ENCODE measurements at regions not wholly inside any gene's neighbourhood (a gene's known extent, or its start where the extent isn't known, plus 50 kb on each side); places are given as distances from the start of the nearest gene placed in this dataset.
A peak's percentile ranks its signal among the peaks of the same experiment; 100 is the strongest.

DNA sequence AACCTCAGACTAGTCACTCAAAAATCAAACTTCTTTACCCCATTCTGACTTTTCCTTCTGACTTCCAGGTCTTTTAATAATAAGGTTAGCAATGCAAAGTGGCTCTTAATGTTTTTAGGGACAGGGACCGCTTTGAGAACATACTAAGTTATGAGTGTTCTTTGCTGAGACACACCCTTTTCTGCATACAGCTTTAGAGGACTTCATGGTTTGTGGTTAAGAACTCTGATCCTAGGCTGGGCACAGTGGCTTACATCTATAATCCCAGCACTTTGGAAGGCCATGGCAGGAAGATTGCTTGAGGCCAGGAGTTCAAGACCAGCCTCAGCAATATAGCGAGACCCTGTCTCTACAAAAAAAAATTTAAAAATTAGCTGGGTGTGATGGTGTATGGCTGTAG lies 85.8 kb upstream of the CACNA2D3 start:
- TF ChIP-seq, protein P1, sequence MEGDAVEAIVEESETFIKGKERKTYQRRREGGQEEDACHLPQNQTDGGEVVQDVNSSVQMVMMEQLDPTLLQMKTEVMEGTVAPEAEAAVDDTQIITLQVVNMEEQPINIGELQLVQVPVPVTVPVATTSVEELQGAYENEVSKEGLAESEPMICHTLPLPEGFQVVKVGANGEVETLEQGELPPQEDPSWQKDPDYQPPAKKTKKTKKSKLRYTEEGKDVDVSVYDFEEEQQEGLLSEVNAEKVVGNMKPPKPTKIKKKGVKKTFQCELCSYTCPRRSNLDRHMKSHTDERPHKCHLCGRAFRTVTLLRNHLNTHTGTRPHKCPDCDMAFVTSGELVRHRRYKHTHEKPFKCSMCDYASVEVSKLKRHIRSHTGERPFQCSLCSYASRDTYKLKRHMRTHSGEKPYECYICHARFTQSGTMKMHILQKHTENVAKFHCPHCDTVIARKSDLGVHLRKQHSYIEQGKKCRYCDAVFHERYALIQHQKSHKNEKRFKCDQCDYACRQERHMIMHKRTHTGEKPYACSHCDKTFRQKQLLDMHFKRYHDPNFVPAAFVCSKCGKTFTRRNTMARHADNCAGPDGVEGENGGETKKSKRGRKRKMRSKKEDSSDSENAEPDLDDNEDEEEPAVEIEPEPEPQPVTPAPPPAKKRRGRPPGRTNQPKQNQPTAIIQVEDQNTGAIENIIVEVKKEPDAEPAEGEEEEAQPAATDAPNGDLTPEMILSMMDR (IDR thresholded peaks at IDR 0.05; ENCODE audit: low read depth, low read length) = no peak
- H3K27me3 ChIP-seq (ENCODE audit: insufficient read depth, low read depth, severe bottlenecking) = no peaks in the 10 kb centered on the region
- DNase-seq = no peak

DNA sequence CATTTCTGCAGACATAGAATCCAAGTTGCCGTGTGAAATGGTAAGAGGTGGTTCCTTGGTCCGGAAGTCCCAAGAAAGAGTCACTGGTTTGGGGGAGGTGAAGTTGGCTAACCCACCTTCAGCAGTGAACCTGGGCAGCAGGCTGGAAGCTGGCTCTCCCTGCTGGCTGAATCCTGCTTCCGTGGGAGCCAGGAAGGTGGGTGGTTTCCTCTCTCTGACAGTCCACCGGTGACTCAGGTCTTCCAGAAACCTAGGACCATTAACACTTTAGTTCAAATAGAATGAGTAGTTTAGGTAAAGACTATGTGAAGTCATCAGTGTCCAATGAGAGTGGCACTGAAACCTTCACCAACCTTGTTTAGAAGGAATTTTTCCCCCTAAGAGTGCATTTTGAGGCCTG lies 87.4 kb upstream of the CACNA2D3 start:
- TF ChIP-seq, protein P1 (IDR thresholded peaks at IDR 0.05; ENCODE audit: low read depth, low read length) = peak; percentile 16; the same call in 1 of the 2 replicates
- Histone ChIP-seq H3K27me3 (ENCODE audit: insufficient read depth, low read depth, severe bottlenecking) (no peaks in the 10 kb centered on the region), H3K27ac (no peak overlapping the region), H3K4me3 (ENCODE audit: low read depth, low read length) (no peak overlapping the region), H3K9me3 (ENCODE audit: severe bottlenecking) (peaks cover 2% of the 10 kb centered on the region), H3K36me3 (no peaks in the 10 kb centered on the region)
- no peak for DNase-seq

More for the DNA sequence above, 85.8 kb upstream of the CACNA2D3 start:
- Histone ChIP-seq H3K36me3 (no peaks in the 10 kb centered on the region), H3K27ac (no peak overlapping the region), H3K4me3 (ENCODE audit: low read depth, low read length) (no peak overlapping the region), H3K9me3 (ENCODE audit: severe bottlenecking) (peaks cover 2% of the 10 kb centered on the region)

DNA sequence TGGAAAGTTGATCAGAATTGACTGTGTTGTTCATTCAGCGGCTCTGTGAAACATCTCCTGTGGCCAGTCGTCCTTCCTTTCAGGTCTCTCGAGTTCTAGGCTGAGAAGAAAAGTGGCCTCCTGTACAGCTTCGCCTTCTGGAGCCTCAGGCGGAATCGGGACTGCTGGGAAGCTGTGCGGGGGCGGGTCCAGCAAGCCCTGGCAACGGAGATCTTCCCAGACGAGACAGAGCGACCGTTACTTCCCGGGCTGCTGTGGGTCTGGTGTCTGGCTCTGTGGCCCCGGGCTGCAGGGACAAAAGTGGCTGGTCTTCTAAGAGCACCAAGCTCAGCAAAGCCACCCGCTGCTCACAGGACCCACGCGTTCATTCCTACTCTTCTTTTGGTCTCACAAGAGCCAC lies 88.6 kb upstream of the CACNA2D3 start:
- H3K27me3 ChIP-seq (ENCODE audit: insufficient read depth, low read depth, severe bottlenecking) = no peaks in the 10 kb centered on the region
- TF ChIP-seq, protein P1 (IDR thresholded peaks at IDR 0.05; ENCODE audit: low read depth, low read length) = no peak

DNA sequence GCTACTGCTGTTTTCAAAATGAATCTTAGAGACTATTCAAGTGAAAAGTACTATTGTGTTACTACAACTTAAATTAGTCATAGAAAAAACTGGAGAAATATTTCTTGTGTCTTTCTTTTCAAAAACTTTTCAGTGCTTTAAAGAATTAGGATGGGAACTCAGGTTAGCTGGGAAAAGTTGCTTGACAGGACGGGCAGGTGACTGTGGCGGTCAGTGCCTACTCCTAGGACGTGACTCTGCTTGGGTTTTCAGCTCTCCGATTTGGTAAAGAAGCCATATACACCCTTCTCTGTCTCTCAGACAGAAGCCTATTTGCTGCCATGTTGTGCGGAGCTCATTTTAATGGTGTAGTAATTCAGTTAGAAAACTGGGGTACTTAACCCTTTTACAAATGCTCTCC lies 89.8 kb upstream of the CACNA2D3 start:
- DNase-seq = no peak
- no peak overlapping the region for H3K27ac ChIP-seq
- H3K36me3 ChIP-seq = no peaks in the 10 kb centered on the region
- H3K4me3 ChIP-seq (ENCODE audit: low read depth, low read length) = no peak overlapping the region
- peaks cover 2% of the 10 kb centered on the region for H3K9me3 ChIP-seq (ENCODE audit: severe bottlenecking)
- TF ChIP-seq, protein P1 (IDR thresholded peaks at IDR 0.05; ENCODE audit: low read depth, low read length) = no peak
- no peaks in the 10 kb centered on the region for H3K27me3 ChIP-seq (ENCODE audit: insufficient read depth, low read depth, severe bottlenecking)

More for the DNA sequence above, 88.6 kb upstream of the CACNA2D3 start:
- Histone ChIP-seq H3K36me3 (no peaks in the 10 kb centered on the region), H3K4me3 (ENCODE audit: low read depth, low read length) (no peak overlapping the region), H3K9me3 (ENCODE audit: severe bottlenecking) (peaks cover 2% of the 10 kb centered on the region), H3K27ac (no peak overlapping the region)
- no peak for DNase-seq

DNA sequence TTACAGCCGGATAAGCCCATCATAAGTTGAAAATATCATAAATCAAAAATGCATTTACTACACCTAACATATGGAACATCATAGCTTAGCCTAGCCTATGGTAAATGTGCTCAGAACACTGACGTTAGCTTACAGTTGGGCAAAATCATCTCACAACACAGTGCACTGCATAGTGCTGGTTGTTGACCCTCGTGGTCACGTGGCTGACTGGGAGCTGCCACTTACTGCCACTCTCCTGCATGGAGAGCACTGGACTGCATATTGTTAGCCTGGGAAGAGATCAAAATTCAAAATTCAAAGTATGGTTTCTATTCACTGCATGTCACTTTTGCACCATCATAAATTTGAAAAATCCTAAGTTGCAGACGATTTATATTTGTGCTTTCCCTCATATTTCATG lies 94.0 kb upstream of the CACNA2D3 start:
- Histone ChIP-seq H3K9me3 (ENCODE audit: severe bottlenecking) (peaks cover 2% of the 10 kb centered on the region), H3K4me3 (ENCODE audit: low read depth, low read length) (no peak overlapping the region), H3K27me3 (ENCODE audit: insufficient read depth, low read depth, severe bottlenecking) (no peaks in the 10 kb centered on the region), H3K27ac (no peak overlapping the region), H3K36me3 (no peaks in the 10 kb centered on the region)
- no peak for DNase-seq
- TF ChIP-seq, protein P1 (IDR thresholded peaks at IDR 0.05; ENCODE audit: low read depth, low read length) = no peak

DNA sequence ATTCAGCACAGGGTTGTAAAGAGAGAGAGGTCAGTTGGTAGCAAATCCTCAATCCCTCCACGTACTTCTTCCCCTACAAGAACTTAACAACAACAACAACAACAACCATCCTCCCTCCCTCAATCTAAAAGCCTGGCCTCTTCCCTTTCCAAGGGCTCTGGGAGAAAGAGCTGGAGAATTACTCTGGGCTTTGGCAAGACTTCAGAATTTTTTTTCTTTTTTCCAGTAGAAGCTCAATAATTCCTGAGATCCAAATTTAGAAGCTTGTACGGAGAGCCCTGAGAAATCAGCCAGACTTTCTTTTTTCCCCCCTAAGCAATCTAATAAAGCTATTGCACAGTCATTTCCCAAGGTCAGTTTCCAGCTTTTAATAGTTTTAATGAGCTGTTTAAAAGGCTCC lies 95.8 kb upstream of the CACNA2D3 start:
- Histone ChIP-seq H3K27me3 (ENCODE audit: insufficient read depth, low read depth, severe bottlenecking) (no peaks in the 10 kb centered on the region), H3K36me3 (no peaks in the 10 kb centered on the region), H3K9me3 (ENCODE audit: severe bottlenecking) (peaks cover 2% of the 10 kb centered on the region), H3K4me3 (ENCODE audit: low read depth, low read length) (no peak overlapping the region), H3K27ac (no peak overlapping the region)
- DNase-seq = no peak
- TF ChIP-seq, protein P1 (IDR thresholded peaks at IDR 0.05; ENCODE audit: low read depth, low read length) = no peak
